Choroid plexus epithelial cell (primary cell): ENCODE measurements at regions not wholly inside any gene's neighbourhood (a gene's known extent, or its start where the extent isn't known, plus 50 kb on each side); places are given as distances from the start of the nearest gene placed in this dataset.
A peak's percentile ranks its signal among the peaks of the same experiment; 100 is the strongest.

Experiments
- DNase-seq: peaks from one replicate; pipeline ENCODE4 v3.0.0-alpha.2; 2010; ENCODE audit warnings: low read depth
- H3K4me3 ChIP-seq: 2 replicates; pipeline ENCODE4 v1.5.1; 2011; ENCODE audit warnings: low read depth, mild to moderate bottlenecking, control low read depth, low read length, moderate library complexity
- CTCF ChIP-seq: conservative IDR thresholded peaks from 2 replicates; pipeline ENCODE4 v1.5.1; 2011; ENCODE audit warnings: low read depth, mild to moderate bottlenecking, control low read depth, inconsistent platforms, low read length, moderate library complexity

GRCh38 chr7:156496363-156496769 is 144.2 kb upstream of the RNF32 start:
- no peak overlapping the region for H3K4me3 ChIP-seq
- no peak for TF ChIP-seq CTCF
- DNase-seq, result no peak

GRCh38 chr7:156494960-156495359 is 145.6 kb upstream of the RNF32 start:
- no peak for DNase-seq
- H3K4me3 ChIP-seq, result no peak overlapping the region
- no peak for TF ChIP-seq CTCF

- DNase-seq, result peak; percentile 27
- H3K4me3 ChIP-seq, result no peak overlapping the region
- no peak for TF ChIP-seq CTCF
Observed at GRCh38 chr7:156493942-156494341, 146.6 kb upstream of the RNF32 start.

GRCh38 chr7:156492170-156492569 is 148.4 kb upstream of the RNF32 start:
- no peak for DNase-seq
- no peak overlapping the region for H3K4me3 ChIP-seq
- TF ChIP-seq CTCF, result no peak

- no peak overlapping the region for H3K4me3 ChIP-seq
- TF ChIP-seq CTCF, result no peak
Observed at GRCh38 chr7:156491435-156491834, 149.1 kb upstream of the RNF32 start.

GRCh38 chr7:156490021-156490800 is 150.4 kb upstream of the RNF32 start:
- no peak for TF ChIP-seq CTCF
- H3K4me3 ChIP-seq, result no peak overlapping the region
- no peak for DNase-seq

More at GRCh38 chr7:156491435-156491834, 149.1 kb upstream of the RNF32 start:
- DNase-seq, result no peak
